Endothelial cell of umbilical vein (primary cell): ENCODE measurements at regions not wholly inside any gene's neighbourhood (a gene's known extent, or its start where the extent isn't known, plus 50 kb on each side); places are given as distances from the start of the nearest gene placed in this dataset.

Experiments
- CTCF ChIP-seq, 2 donors: IDR thresholded peaks; 1 replicate in 1 of 2; 2 replicates in 1 of 2; pipeline ENCODE4 v1.5.1; 2011; ENCODE audit warnings: low read length in 2 of 2, mild to moderate bottlenecking in 2 of 2, moderate library complexity in 2 of 2, control low read depth in 1 of 2, inconsistent platforms in 1 of 2, low read depth in 1 of 2; ENCODE audit not compliant: insufficient read depth in 1 of 2; ENCODE audit errors: extremely low read depth in 1 of 2
- MAX ChIP-seq: IDR thresholded peaks from 2 replicates; pipeline ENCODE4 v1.6.1; 2011; ENCODE audit not compliant: insufficient read depth, insufficient read length
- MYC ChIP-seq: IDR thresholded peaks from one replicate; pipeline ENCODE4 v1.6.1; 2011; ENCODE audit warnings: mild to moderate bottlenecking, low read depth, low read length
- POLR2A ChIP-seq: IDR thresholded peaks from 2 replicates; pipeline ENCODE4 v1.6.1; 2012; ENCODE audit warnings: low read depth, mild to moderate bottlenecking, control low read depth, low read length

GRCh38 chr6:127053875-127054235, 64.6 kb upstream of the RSPO3 start:
- TF ChIP-seq CTCF (IDR thresholded peaks at IDR 0.05; ENCODE audit: extremely low read depth in 1 of 2, insufficient read depth in 1 of 2, low read depth in 1 of 2, low read length in 2 of 2) (no peak), MAX (no peak), POLR2A (no peak), MYC (no peak)
